Glutamatergic neuron (in vitro differentiated cells): ENCODE measurements at regions not wholly inside any gene's neighbourhood (a gene's known extent, or its start where the extent isn't known, plus 50 kb on each side); places are given as distances from the start of the nearest gene placed in this dataset.
"Not testable (repeated sequence)": the region's sequence is repeated elsewhere in the genome, so short reads cannot be mapped to it uniquely, and the experiment has no call there.

ENCODE experiments used
- DNase-seq: peaks from one replicate; pipeline ENCODE4 v3.0.0; 2022
- H3K27ac Mint-ChIP-seq: one replicate; pipeline ENCODE4 v1.8.0; 2020; ENCODE audit warnings: mild to moderate bottlenecking, mixed read lengths, inconsistent platforms; ENCODE audit not compliant: unreplicated experiment
- H3K27me3 Mint-ChIP-seq: one replicate; pipeline ENCODE4 v1.8.0; 2020; ENCODE audit warnings: mild to moderate bottlenecking, moderate library complexity, mixed read lengths, inconsistent platforms; ENCODE audit not compliant: unreplicated experiment
- H3K36me3 Mint-ChIP-seq: one replicate; pipeline ENCODE4 v1.8.0; 2020; ENCODE audit warnings: mild to moderate bottlenecking, mixed read lengths, inconsistent platforms; ENCODE audit not compliant: unreplicated experiment
- H3K4me1 Mint-ChIP-seq: one replicate; pipeline ENCODE4 v1.8.0; 2020; ENCODE audit warnings: mild to moderate bottlenecking, low read depth, mixed read lengths, inconsistent platforms; ENCODE audit not compliant: unreplicated experiment
- H3K4me3 Mint-ChIP-seq: one replicate; pipeline ENCODE4 v1.8.0; 2020; ENCODE audit warnings: mild to moderate bottlenecking, mixed read lengths, inconsistent platforms; ENCODE audit not compliant: unreplicated experiment
- H3K9me3 Mint-ChIP-seq: one replicate; pipeline ENCODE4 v1.8.0; 2020; ENCODE audit warnings: mild to moderate bottlenecking, moderate library complexity, mixed read lengths, inconsistent platforms; ENCODE audit not compliant: unreplicated experiment
- CTCF ChIP-seq: fragments of 200-600 bp; sonication (generic); IDR thresholded peaks from one replicate; pipeline ENCODE4 v1.5.0; 2021; ENCODE audit not compliant: partially characterized antibody, unreplicated experiment

- DNase-seq: no peak
- Mint-ChIP-seq H3K9me3 (peaks cover 3% of the 10 kb centered on the region), H3K4me1 (no peaks in the 10 kb centered on the region), H3K27me3 (no peaks in the 10 kb centered on the region), H3K27ac (no peak overlapping the region), H3K4me3 (no peak overlapping the region), H3K36me3 (peaks cover 5% of the 10 kb centered on the region)
- no peak for TF ChIP-seq CTCF
Measured at GRCh38 chr20:53819973-53820451, 226.4 kb upstream of the ZNF217 start.

- Mint-ChIP-seq H3K4me1 (no peaks in the 10 kb centered on the region), H3K36me3 (peaks cover 5% of the 10 kb centered on the region), H3K27me3 (no peaks in the 10 kb centered on the region), H3K27ac (no peak overlapping the region), H3K9me3 (peaks cover 3% of the 10 kb centered on the region), H3K4me3 (no peak overlapping the region)
- TF ChIP-seq CTCF: no peak
- DNase-seq: no peak
Measured at GRCh38 chr20:53818457-53819177, 225.0 kb upstream of the ZNF217 start.

- H3K36me3 Mint-ChIP-seq, H3K9me3 Mint-ChIP-seq, H3K4me1 Mint-ChIP-seq, H3K4me3 Mint-ChIP-seq, H3K27me3 Mint-ChIP-seq, DNase-seq, H3K27ac Mint-ChIP-seq: not testable (repeated sequence)
Measured at GRCh38 chr20:53817513-53817912, 223.9 kb upstream of the ZNF217 start.

DNA sequence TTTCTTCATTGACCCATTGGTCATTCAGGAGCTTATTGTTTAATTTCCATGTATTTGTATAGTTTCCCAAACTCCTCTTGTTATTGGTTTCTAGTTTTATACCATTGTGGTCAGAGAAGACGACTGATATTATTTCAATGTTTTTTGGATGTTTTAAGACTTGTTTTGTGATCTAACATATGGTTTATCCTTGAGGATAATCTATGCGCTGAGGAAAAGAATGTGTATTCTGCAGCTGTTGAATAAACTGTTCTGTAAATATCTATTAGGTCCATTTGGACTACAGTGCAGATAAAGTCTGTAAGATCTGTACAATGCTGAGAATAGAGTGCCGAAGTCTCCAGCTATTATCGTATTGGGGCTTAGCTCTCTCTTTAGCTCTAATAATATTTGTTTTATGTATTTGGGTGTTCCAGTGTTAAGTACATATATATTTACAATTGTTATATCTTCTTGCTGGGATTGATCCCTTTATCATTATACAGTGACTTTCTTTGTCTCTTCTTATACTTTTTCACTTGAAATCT lies 223.3 kb upstream of the ZNF217 start:
- peaks cover 5% of the 10 kb centered on the region for H3K36me3 Mint-ChIP-seq
- TF ChIP-seq CTCF: no peak

GRCh38 chr20:53815509-53815908 lies 221.9 kb upstream of the ZNF217 start:
- H3K9me3 Mint-ChIP-seq: peaks cover under 1% of the 10 kb centered on the region
- DNase-seq: no peak
- H3K4me1 Mint-ChIP-seq: no peaks in the 10 kb centered on the region
- H3K27ac Mint-ChIP-seq: no peak overlapping the region
- TF ChIP-seq CTCF: no peak
- peaks cover 5% of the 10 kb centered on the region for H3K36me3 Mint-ChIP-seq
- H3K27me3 Mint-ChIP-seq: no peaks in the 10 kb centered on the region
- no peak overlapping the region for H3K4me3 Mint-ChIP-seq

More for the DNA sequence above, 223.3 kb upstream of the ZNF217 start:
- Mint-ChIP-seq H3K4me1 (no peaks in the 10 kb centered on the region), H3K4me3 (no peak overlapping the region), H3K9me3 (peaks cover 1% of the 10 kb centered on the region), H3K27ac (no peak overlapping the region), H3K27me3 (no peaks in the 10 kb centered on the region)
- no peak for DNase-seq
